IMR-90 (cell line): ENCODE measurements at regions not wholly inside any gene's neighbourhood (a gene's known extent, or its start where the extent isn't known, plus 50 kb on each side); places are given as distances from the start of the nearest gene placed in this dataset.

ENCODE experiments used
- ATAC-seq: fragments of 200-7000 bp; cut with Tn5 transposase; 2 replicates; pipeline ENCODE4 v1.9.1; 2020; ENCODE audit warnings: low read depth, mild to moderate bottlenecking, moderate library complexity
- BruUV-seq: library from RNA; stranded (reverse); fragments of 400-500 nt; replicated peaks from 2 replicates; lab custom pipeline; 2021; lab: Mats Ljungman, UMichigan
- CTCF ChIA-PET: fragments of 300-600 bp; formaldehyde crosslinking; extraction: SDS; loops from one replicate; lab custom pipeline; 2021; ENCODE audit warnings: antibody characterized with exemption; lab: Yijun Ruan, JAX
- POLR2A ChIA-PET: fragments of 300-600 bp; sonication (Branson Sonifier 250); formaldehyde crosslinking; loops from one replicate; lab custom pipeline; 2022; ENCODE audit warnings: antibody characterized with exemption; ENCODE audit not compliant: unreplicated experiment; lab: Charles Lee
- DNase-seq: peaks from one replicate; pipeline ENCODE4 v3.0.0; 2013
- H2AFZ ChIP-seq: replicated peaks from 2 replicates; pipeline ENCODE3; 2013; ENCODE audit warnings: low read length, mild to moderate bottlenecking; ENCODE audit not compliant: poor library complexity
- H2AK5ac ChIP-seq: 2 replicates; pipeline ENCODE4 v1.6.1; 2013; ENCODE audit warnings: low read depth, low read length, inconsistent platforms
- H2AK9ac ChIP-seq: replicated peaks from 2 replicates; pipeline ENCODE3; 2013; ENCODE audit warnings: mild to moderate bottlenecking, low read depth, low read length, moderate library complexity; ENCODE audit not compliant: poor library complexity
- H2BK120ac ChIP-seq: 2 replicates; pipeline ENCODE4 v1.6.1; 2013; ENCODE audit warnings: low read depth, low read length, inconsistent platforms
- H2BK15ac ChIP-seq: 3 replicates; pipeline ENCODE4 v1.6.1; 2013; ENCODE audit warnings: low read depth, low read length, inconsistent platforms
- H2BK20ac ChIP-seq: 2 replicates; pipeline ENCODE4 v1.6.1; 2013; ENCODE audit warnings: low read depth, mild to moderate bottlenecking, inconsistent platforms, low read length, moderate library complexity
- H2BK5ac ChIP-seq: 2 replicates; pipeline ENCODE4 v1.6.1; 2013; ENCODE audit warnings: mild to moderate bottlenecking, low read depth, low read length, inconsistent platforms; ENCODE audit not compliant: poor library complexity, severe bottlenecking
- H3K14ac ChIP-seq: replicated peaks from 2 replicates; pipeline ENCODE4 v1.6.1; 2013; ENCODE audit warnings: low read depth, low read length, inconsistent platforms
- H3K18ac ChIP-seq: 2 replicates; pipeline ENCODE4 v1.6.1; 2013; ENCODE audit warnings: low read depth, low read length, control low read depth
- H3K23ac ChIP-seq: 2 replicates; pipeline ENCODE4 v1.6.1; 2013; ENCODE audit warnings: low read depth, low read length, inconsistent platforms
- H3K27ac ChIP-seq: 2 replicates; pipeline ENCODE4 v1.5.1; 2013; ENCODE audit warnings: mild to moderate bottlenecking, control low read depth, low read length; ENCODE audit not compliant: insufficient read depth
- H3K27me3 ChIP-seq: 2 replicates; pipeline ENCODE4 v1.6.1; 2013; ENCODE audit warnings: low read length; ENCODE audit not compliant: control insufficient read depth, insufficient read depth
- H3K36me3 ChIP-seq: 2 replicates; pipeline ENCODE4 v1.6.1; 2013; ENCODE audit warnings: low read length, mixed read lengths; ENCODE audit not compliant: control insufficient read depth, insufficient read depth
- H3K4ac ChIP-seq: 2 replicates; pipeline ENCODE4 v1.6.1; 2013; ENCODE audit warnings: low read depth, low read length, inconsistent platforms
- H3K4me1 ChIP-seq: 2 replicates; pipeline ENCODE4 v1.6.1; 2013; ENCODE audit warnings: low read length, mixed read lengths; ENCODE audit not compliant: control insufficient read depth, insufficient read depth
- H3K4me2 ChIP-seq: 2 replicates; pipeline ENCODE4 v1.6.1; 2013; ENCODE audit warnings: low read depth, mild to moderate bottlenecking, control low read depth, low read length, moderate library complexity
- H3K4me3 ChIP-seq: 2 replicates; pipeline ENCODE4 v1.5.1; 2013; ENCODE audit warnings: low read depth, mild to moderate bottlenecking, control low read depth, low read length, moderate library complexity; ENCODE audit not compliant: insufficient read depth
- H3K56ac ChIP-seq: 2 replicates; pipeline ENCODE4 v1.6.1; 2013; ENCODE audit warnings: low read length, inconsistent platforms; ENCODE audit not compliant: insufficient read depth; ENCODE audit errors: extremely low read depth
- H3K79me1 ChIP-seq, 2 experiments: 2 replicates each; pipeline ENCODE4 v1.6.1; 2013; ENCODE audit warnings: low read length in 2 of 2, inconsistent platforms in 1 of 2, low read depth in 1 of 2
- H3K9ac ChIP-seq: 2 replicates; pipeline ENCODE4 v1.6.1; 2013; ENCODE audit warnings: low read depth, low read length, control low read depth
- H3K9me1 ChIP-seq: 2 replicates; pipeline ENCODE4 v1.6.1; 2013; ENCODE audit warnings: low read length, inconsistent platforms; ENCODE audit not compliant: insufficient read depth
- H3K9me3 ChIP-seq: 2 replicates; pipeline ENCODE4 v1.6.1; 2013; ENCODE audit warnings: low read length; ENCODE audit not compliant: control insufficient read depth, insufficient read depth
- H4K20me1 ChIP-seq: 2 replicates; pipeline ENCODE4 v1.6.1; 2013; ENCODE audit warnings: low read length, inconsistent platforms; ENCODE audit not compliant: insufficient read depth
- H4K5ac ChIP-seq: 2 replicates; pipeline ENCODE4 v1.6.1; 2013; ENCODE audit warnings: mild to moderate bottlenecking, low read depth, low read length, control low read depth
- H4K8ac ChIP-seq, 2 experiments: 2 replicates each; pipeline ENCODE4 v1.6.1; 2013; ENCODE audit warnings: low read depth in 2 of 2, low read length in 2 of 2, control low read depth in 1 of 2, inconsistent platforms in 1 of 2
- H4K91ac ChIP-seq: 2 replicates; pipeline ENCODE4 v1.6.1; 2013; ENCODE audit warnings: low read depth, low read length, inconsistent platforms; ENCODE audit not compliant: insufficient read depth
- BHLHE40 ChIP-seq: fragments of 150-350 bp; IDR thresholded peaks from 2 replicates; pipeline ENCODE4 v1.6.1; 2016; ENCODE audit warnings: mild to moderate bottlenecking, low read depth, low read length
- CEBPB ChIP-seq: IDR thresholded peaks from 2 replicates; pipeline ENCODE4 v1.6.1; 2012; ENCODE audit warnings: low read depth, low read length, improper control_type of control experiment
- CHD1 ChIP-seq: IDR thresholded peaks from 2 replicates; pipeline ENCODE4 v1.6.1; 2012; ENCODE audit warnings: low read depth, low read length, improper control_type of control experiment
- FOS ChIP-seq: fragments of 150-350 bp; IDR thresholded peaks from 2 replicates; pipeline ENCODE4 v1.6.1; 2016; ENCODE audit warnings: low read depth, low read length
- MAFK ChIP-seq: IDR thresholded peaks from 2 replicates; pipeline ENCODE4 v1.6.1; 2012; ENCODE audit warnings: low read depth, low read length, improper control_type of control experiment
- MAZ ChIP-seq: IDR thresholded peaks from 2 replicates; pipeline ENCODE4 v1.6.1; 2012; ENCODE audit warnings: low read depth, mild to moderate bottlenecking, low read length, improper control_type of control experiment, moderate library complexity, borderline replicate concordance
- MXI1 ChIP-seq: IDR thresholded peaks from 2 replicates; pipeline ENCODE4 v1.6.1; 2012; ENCODE audit warnings: low read depth, mild to moderate bottlenecking, low read length, moderate library complexity, borderline replicate concordance
- NFE2L2 ChIP-seq: fragments of 150-350 bp; IDR thresholded peaks from 2 replicates; pipeline ENCODE4 v1.6.1; 2016; ENCODE audit warnings: low read depth, mild to moderate bottlenecking, low read length
- POLR2A ChIP-seq: IDR thresholded peaks from 2 replicates; pipeline ENCODE4 v1.6.1; 2012; ENCODE audit warnings: mild to moderate bottlenecking, low read depth, low read length
- RAD21 ChIP-seq: IDR thresholded peaks from 2 replicates; pipeline ENCODE4 v1.6.1; 2012; ENCODE audit warnings: low read length, improper control_type of control experiment
- RCOR1 ChIP-seq: IDR thresholded peaks from 2 replicates; pipeline ENCODE4 v1.6.1; 2012; ENCODE audit warnings: mild to moderate bottlenecking, low read length, improper control_type of control experiment; ENCODE audit not compliant: insufficient replicate concordance
- RFX5 ChIP-seq: IDR thresholded peaks from 2 replicates; pipeline ENCODE4 v1.8.0; 2012; ENCODE audit warnings: low read depth, mild to moderate bottlenecking, low read length, moderate library complexity
- SMC3 ChIP-seq: fragments of 150-350 bp; IDR thresholded peaks from 2 replicates; pipeline ENCODE4 v1.6.1; 2016; ENCODE audit warnings: low read depth, mild to moderate bottlenecking, antibody characterized with exemption, low read length, moderate library complexity
- WGBS, 2 experiments: methylation state at CpG; one replicate each; pipeline versions ENCODE4 v1.1.5 to v1.1.7; 2013; ENCODE audit warnings: missing lambda C conversion rate in 2 of 2; ENCODE audit not compliant: insufficient read length in 1 of 2; ENCODE audit errors: extremely low coverage in 2 of 2; 5-methylcytosine and 5-hydroxymethylcytosine counted together
- dilution Hi-C: fragments of 300-500 bp; cut with HindIII; formaldehyde crosslinking; loops from one replicate; pipeline ENCODE4 v1.14.3; 2018; ENCODE audit warnings: low sequenced_read_pairs; ENCODE audit not compliant: unreplicated experiment
- in situ Hi-C: fragments of 300-500 bp; cut with MboI; formaldehyde crosslinking; loops from 3 replicates; pipeline ENCODE4 v1.14.3; 2019; ENCODE audit warnings: low sequenced_read_pairs, inconsistent platforms, mixed read lengths
- intact Hi-C: fragments of 100-400 bp; cut with micrococcal nuclease; formaldehyde crosslinking; loops from 2 replicates; pipeline ENCODE4 v1.10.0; 2022
- TF ChIP-seq, protein P1 (sequence below): conservative IDR thresholded peaks from 2 replicates; pipeline ENCODE4 v1.5.1; 2012; ENCODE audit warnings: mild to moderate bottlenecking, low read depth, low read length, improper control_type of control experiment
- TF ChIP-seq, protein P2 (sequence below): fragments of 150-350 bp; IDR thresholded peaks from 2 replicates; pipeline ENCODE4 v1.6.1; 2016; ENCODE audit warnings: low read depth, mild to moderate bottlenecking, low read length, moderate library complexity, borderline replicate concordance
- TF ChIP-seq, protein P3 (sequence below): fragments of 150-350 bp; IDR thresholded peaks from 2 replicates; pipeline ENCODE4 v1.6.1; 2017; ENCODE audit warnings: mild to moderate bottlenecking, antibody characterized with exemption, low read length, low read depth

DNA sequence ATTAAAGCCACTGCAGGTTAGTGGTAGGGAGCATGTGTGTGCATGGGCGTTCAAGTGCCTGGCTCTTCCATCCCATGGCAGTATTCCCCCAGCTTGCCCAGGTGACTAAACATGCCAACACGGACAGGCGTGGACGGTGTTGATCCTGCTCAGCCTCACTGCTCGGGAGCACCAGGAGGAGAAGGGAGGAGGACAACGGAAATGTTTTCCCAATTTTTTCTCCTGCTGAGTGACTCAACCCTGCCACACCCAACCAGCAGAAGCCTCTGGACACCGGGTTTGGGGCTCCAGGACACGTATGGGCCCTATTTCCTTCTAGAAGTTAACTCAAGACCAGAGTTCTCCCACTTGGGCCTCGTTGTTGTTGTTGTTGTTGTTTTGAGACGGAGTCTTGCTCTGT lies 139.1 kb downstream of the CYP26B1 start:
- in situ Hi-C loops: no loop called here
- Histone ChIP-seq H3K4me1 (no peaks in the 10 kb centered on the region), H3K79me1 (no peaks in the 10 kb centered on the region), H3K36me3 (no peaks in the 10 kb centered on the region), H4K5ac (no peak overlapping the region), H3K56ac (no peak overlapping the region), H2AK5ac (no peak overlapping the region), H2BK20ac (no peak overlapping the region), H3K4me2 (no peak overlapping the region), H3K27me3 (peaks cover 11% of the 10 kb centered on the region), H3K27ac (no peak overlapping the region), H3K9me1 (no peaks in the 10 kb centered on the region), H4K8ac (no peak overlapping the region), H3K14ac (no peak overlapping the region), H2BK15ac (no peak overlapping the region), H3K9me3 (no peaks in the 10 kb centered on the region), H3K4me3 (no peak overlapping the region), H2BK5ac (no peak overlapping the region), H3K18ac (no peak overlapping the region), H2AK9ac (no peak overlapping the region), H3K9ac (no peak overlapping the region), H4K91ac (no peak overlapping the region), H3K23ac (no peak overlapping the region), H3K4ac (no peak overlapping the region), H2BK120ac (no peak overlapping the region), H2AFZ (peak overlapping the region; percentile 14), H4K20me1 (no peaks in the 10 kb centered on the region)
- BruUV-seq: no TSS peak
- 83% methylated on average over 1 of the region's 10 CpGs; no CpG with 5 or more reads in 1 of the 2 experiments for WGBS, 2 experiments
- no peak for DNase-seq
- dilution Hi-C loops: no loop called here
- intact Hi-C loops: no loop called here
- TF ChIP-seq MXI1: no peak
- TF ChIP-seq, protein P1, sequence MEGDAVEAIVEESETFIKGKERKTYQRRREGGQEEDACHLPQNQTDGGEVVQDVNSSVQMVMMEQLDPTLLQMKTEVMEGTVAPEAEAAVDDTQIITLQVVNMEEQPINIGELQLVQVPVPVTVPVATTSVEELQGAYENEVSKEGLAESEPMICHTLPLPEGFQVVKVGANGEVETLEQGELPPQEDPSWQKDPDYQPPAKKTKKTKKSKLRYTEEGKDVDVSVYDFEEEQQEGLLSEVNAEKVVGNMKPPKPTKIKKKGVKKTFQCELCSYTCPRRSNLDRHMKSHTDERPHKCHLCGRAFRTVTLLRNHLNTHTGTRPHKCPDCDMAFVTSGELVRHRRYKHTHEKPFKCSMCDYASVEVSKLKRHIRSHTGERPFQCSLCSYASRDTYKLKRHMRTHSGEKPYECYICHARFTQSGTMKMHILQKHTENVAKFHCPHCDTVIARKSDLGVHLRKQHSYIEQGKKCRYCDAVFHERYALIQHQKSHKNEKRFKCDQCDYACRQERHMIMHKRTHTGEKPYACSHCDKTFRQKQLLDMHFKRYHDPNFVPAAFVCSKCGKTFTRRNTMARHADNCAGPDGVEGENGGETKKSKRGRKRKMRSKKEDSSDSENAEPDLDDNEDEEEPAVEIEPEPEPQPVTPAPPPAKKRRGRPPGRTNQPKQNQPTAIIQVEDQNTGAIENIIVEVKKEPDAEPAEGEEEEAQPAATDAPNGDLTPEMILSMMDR: no peak
- TF ChIP-seq CHD1: no peak
- no peak for TF ChIP-seq RFX5
- no peak for TF ChIP-seq RAD21
- TF ChIP-seq, protein P2, sequence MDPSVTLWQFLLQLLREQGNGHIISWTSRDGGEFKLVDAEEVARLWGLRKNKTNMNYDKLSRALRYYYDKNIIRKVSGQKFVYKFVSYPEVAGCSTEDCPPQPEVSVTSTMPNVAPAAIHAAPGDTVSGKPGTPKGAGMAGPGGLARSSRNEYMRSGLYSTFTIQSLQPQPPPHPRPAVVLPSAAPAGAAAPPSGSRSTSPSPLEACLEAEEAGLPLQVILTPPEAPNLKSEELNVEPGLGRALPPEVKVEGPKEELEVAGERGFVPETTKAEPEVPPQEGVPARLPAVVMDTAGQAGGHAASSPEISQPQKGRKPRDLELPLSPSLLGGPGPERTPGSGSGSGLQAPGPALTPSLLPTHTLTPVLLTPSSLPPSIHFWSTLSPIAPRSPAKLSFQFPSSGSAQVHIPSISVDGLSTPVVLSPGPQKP: no peak
- TF ChIP-seq BHLHE40: no peak
- TF ChIP-seq CEBPB: no peak
- no peak for TF ChIP-seq SMC3
- TF ChIP-seq MAFK: no peak
- no peak for TF ChIP-seq NFE2L2
- TF ChIP-seq, protein P3, sequence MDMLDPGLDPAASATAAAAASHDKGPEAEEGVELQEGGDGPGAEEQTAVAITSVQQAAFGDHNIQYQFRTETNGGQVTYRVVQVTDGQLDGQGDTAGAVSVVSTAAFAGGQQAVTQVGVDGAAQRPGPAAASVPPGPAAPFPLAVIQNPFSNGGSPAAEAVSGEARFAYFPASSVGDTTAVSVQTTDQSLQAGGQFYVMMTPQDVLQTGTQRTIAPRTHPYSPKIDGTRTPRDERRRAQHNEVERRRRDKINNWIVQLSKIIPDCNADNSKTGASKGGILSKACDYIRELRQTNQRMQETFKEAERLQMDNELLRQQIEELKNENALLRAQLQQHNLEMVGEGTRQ: no peak
- TF ChIP-seq FOS: no peak
- no peak for TF ChIP-seq RCOR1
- TF ChIP-seq POLR2A: no peak
- TF ChIP-seq MAZ: no peak
- CTCF ChIA-PET: no interaction called here
- no peak for ATAC-seq
- POLR2A ChIA-PET: no interaction called here
